HL-60 (cell line): ENCODE measurements at regions not wholly inside any gene's neighbourhood (a gene's known extent, or its start where the extent isn't known, plus 50 kb on each side); places are given as distances from the start of the nearest gene placed in this dataset.

ENCODE experiments used
- POLR2AphosphoS5 ChIP-seq: IDR thresholded peaks from 2 replicates; pipeline ENCODE4 v1.6.1; 2012; ENCODE audit warnings: low read depth
- TF ChIP-seq, protein P1 (sequence below): IDR thresholded peaks from one replicate; pipeline ENCODE4 v1.5.1; 2011; ENCODE audit warnings: low read length, control low read depth, inconsistent platforms; ENCODE audit not compliant: insufficient read depth

DNA sequence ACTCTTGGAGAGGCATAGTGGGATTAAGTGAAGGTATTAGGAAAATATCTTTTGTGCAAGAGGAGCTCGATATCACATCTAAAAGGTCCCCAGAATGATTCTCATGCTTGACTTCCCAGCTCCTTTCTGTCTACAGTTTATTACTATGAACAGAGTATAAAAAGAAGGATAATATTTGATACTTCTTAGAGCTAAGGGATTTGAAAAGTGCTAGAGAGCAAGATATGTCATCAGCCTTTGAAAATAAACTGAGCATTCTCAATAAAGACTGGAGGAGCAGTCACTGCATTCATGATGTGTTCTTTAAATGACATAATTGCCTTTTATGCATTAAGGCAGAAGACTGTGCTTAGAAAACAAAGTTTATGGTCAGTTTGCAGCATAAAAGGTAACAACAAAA is 543.2 kb upstream of the NRXN1 start:
- TF ChIP-seq, protein P1, sequence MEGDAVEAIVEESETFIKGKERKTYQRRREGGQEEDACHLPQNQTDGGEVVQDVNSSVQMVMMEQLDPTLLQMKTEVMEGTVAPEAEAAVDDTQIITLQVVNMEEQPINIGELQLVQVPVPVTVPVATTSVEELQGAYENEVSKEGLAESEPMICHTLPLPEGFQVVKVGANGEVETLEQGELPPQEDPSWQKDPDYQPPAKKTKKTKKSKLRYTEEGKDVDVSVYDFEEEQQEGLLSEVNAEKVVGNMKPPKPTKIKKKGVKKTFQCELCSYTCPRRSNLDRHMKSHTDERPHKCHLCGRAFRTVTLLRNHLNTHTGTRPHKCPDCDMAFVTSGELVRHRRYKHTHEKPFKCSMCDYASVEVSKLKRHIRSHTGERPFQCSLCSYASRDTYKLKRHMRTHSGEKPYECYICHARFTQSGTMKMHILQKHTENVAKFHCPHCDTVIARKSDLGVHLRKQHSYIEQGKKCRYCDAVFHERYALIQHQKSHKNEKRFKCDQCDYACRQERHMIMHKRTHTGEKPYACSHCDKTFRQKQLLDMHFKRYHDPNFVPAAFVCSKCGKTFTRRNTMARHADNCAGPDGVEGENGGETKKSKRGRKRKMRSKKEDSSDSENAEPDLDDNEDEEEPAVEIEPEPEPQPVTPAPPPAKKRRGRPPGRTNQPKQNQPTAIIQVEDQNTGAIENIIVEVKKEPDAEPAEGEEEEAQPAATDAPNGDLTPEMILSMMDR = no peak
- no peak for TF ChIP-seq POLR2AphosphoS5
